NCI-H748 treated with DMSO at 0.1 percent for 48 hours (cell line): ENCODE measurements at regions not wholly inside any gene's neighbourhood (a gene's known extent, or its start where the extent isn't known, plus 50 kb on each side); places are given as distances from the start of the nearest gene placed in this dataset.
A peak's percentile ranks its signal among the peaks of the same experiment; 100 is the strongest.

ENCODE experiments used
- DNase-seq: peaks from one replicate; lab custom pipeline; 2025; lab: John Stamatoyannopoulos, UW

DNA sequence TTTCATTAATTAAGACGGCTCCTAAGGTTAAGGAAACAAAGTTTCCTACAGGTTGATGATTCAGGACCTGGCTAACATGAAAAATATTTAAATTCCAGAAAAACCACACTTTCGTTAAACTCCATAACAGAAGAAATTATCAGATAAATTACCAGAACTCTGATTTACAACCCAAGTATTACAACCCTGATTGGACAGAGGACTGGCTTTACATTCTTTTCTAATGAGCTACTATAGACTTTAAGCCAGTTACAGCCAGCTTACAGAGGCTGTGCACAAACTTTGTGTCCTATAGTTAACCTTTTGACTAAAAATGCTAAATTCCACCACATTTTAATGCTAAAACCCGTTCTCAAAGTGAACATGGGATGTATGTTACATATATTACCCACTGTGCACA lies 458.6 kb downstream of the KCNJ3 start:
- no peak for DNase-seq

DNA sequence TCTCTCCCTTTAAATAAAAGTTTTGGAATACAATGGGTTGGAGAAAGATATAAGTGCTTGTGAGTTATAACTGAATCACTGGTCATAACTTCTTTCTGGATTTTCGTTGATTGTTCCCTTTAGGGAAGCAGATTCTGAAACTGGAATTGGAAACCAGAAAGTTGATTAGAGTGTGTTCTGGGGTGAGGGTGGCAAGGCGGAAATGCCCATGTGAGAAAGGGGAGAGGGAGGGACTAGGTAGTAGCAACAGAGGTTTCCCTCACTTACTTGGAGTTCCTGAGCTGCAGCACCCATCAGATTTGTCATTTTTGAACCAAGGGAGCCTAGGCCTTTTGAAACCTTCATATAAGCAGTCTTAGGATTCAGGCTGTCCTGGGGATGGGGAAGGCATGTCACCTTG lies 453.4 kb downstream of the KCNJ3 start:
- no peak for DNase-seq

DNA sequence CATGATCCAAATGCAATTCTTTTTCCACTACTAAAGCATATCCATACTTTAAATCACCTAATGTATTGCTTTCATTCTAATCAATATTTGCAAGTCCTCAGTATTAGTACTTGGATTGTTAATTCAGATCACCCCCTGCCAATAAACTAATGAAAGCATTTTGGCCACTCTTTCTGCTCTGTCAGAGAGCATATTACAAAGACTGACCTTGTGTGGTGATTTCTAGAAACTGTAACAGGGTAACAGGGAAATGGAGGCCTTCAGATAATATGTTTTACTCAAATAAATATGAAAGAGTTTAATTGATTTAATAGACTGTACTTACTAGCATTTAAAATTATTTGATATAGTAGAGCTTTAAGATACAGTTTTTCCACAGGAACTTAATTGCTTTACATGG lies 453.0 kb downstream of the KCNJ3 start:
- no peak for DNase-seq

DNA sequence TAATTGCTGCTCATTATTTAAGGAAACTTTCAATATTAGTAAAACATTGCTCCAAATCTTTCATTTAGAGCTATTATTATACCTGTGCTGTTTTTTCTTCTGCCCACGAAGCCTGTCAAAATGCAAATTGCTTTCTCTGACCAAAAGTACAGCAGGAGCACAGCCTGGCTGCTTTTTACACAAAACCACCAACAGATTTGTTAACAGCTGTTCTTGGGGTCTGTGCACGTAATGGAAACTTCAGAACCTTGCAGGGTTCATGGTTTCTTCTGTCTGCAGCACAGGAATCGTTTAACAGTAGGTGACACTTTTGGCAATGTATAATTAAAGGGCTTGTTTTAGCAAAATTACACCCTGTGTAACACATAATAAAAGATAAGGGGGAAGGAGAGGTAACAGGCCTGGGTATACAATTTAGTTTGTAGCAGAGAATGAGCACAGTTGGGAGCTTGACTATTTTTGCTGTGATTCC lies 447.3 kb downstream of the KCNJ3 start:
- DNase-seq = peak; percentile 95

DNA sequence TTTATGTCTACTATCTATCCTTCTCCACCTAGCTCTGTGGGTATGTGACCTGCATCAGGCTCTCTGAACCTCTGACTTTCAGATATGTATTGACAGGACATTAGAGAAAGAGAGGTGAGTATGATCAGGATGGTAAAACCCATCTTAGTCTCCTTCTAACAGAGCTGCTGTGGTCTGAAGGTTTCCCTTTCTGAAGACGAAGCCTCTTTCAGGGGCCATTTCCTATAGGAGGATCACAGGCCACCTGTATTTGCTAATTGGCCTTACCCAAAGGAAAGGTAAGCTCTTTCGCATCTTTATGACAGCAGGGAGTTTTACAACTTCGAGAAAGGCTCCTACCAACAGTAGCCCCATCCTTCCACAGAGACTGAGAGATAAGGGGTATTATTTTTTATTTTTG lies 442.9 kb downstream of the KCNJ3 start:
- DNase-seq = no peak

DNA sequence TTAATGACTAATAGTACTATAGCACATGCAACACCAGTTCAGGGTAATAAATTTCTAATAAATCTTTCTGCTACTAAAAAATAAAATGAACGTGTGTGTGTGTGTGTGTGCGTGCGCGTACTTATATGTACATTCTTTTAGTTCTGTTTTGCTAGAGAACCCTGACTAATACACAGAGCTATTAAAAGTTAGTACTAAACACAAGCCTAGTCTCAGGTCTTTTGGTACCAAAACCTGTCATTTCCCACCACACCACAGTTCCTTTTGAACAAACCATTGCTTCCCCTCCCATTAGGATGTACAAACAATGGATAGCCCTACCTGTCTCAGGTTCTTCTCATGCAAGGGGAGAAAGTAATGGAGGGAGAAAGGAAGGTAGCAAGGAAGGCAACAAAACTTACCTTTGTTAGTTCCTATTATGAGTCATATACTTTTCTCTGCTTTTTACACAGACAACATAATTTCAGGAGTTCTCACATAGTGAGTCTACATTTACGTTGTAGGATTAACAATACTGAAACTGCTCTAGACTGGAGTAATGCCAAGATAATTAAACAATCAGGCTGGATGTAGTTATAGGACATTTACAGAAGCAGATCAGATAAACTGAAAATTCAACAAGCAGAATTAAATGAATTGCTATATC lies 427.2 kb downstream of the KCNJ3 start:
- no peak for DNase-seq

DNA sequence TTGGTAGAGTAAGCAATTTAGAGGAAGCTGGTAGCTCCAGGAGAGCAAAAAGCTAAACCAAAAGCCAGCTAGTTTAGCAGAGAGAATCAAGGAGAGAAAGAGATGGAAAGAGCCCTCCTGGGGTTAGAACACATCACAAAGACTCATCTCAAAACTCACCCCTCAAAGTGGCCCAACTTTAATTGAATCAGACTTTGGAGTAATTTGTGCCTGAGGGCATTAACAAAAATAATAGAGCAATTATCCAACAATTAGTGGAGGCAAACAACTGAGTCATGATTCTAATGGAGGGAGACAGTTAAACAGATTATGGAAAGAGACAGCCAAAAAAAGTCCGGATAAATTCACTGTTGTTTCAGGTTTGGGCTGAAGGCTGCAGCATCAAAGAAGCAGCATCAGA lies 417.4 kb downstream of the KCNJ3 start:
- DNase-seq = no peak

DNA sequence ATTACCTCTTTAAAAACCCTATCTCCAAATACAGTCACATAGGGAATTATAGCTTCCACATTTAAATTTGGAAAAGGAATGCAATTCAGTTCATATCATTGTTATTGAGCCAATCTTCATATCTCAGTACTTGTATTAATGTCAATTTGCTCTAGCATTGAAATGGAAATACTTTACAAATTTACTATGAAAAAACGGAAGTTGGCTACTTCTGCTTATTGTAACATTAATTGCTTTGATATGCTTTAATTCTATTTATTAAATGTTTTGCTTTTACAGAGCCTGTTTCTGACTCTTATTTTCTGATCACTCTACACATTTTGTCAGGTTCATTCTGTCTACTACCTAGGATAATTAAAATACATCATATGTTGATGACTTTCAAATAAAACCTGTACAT lies 412.6 kb downstream of the KCNJ3 start:
- DNase-seq = no peak

DNA sequence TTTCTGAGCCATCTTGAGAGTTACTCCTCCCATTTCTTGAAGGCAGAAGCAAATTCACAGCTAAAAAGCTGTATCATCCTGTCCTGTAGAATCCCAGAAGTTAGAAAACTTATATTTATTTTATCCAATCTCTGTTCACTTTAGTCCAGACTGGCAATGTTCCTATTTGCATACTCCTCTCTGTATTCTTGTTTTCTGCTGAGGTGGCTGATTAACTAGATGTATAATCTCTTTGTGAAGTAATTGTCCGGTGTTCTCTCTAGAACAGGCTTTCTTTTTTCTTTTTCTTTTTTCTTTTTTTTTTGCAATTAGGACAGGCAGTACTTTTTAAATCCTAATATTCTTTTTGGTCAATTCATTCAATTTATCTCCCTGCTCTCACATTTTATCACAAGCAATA lies 411.0 kb downstream of the KCNJ3 start:
- DNase-seq = no peak

DNA sequence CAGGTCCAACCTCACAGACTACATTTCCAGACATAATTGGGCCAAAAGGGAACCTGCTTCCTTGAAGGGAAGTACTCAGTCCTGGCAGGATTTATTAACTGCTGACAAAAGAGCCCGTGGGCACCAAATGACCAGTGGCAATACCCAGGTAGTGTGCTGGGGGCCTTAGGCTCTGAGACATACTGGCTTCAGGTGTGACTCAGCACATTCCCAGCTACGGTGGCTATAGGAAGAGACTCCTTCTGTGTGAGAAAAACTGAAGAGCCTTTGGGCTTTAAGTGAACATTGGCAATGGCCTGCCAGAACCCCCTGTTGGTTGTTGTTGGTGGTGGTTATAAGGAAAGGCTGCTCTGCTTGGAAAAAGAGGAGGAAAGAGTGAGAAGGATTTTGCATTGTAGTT lies 401.8 kb downstream of the KCNJ3 start:
- DNase-seq = no peak

DNA sequence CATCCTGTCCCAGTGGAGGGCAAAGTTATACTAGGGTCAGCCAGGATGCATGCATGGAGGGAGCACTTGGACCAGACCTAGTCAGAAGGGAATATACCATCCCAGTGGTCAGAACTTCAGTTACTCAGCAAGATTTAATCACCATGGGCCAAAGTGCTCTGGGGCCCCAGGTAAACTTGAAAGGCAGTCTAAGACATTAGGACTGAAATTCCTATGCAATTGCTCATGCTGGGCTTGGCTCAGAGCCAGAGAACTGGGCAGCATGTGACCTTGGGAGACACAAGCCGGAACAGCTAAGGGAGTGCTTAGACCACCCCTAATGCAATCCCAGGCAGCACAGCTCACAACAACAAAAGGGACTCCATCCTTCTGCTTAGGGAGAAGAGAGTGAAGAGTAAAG lies 401.3 kb downstream of the KCNJ3 start:
- no peak for DNase-seq

DNA sequence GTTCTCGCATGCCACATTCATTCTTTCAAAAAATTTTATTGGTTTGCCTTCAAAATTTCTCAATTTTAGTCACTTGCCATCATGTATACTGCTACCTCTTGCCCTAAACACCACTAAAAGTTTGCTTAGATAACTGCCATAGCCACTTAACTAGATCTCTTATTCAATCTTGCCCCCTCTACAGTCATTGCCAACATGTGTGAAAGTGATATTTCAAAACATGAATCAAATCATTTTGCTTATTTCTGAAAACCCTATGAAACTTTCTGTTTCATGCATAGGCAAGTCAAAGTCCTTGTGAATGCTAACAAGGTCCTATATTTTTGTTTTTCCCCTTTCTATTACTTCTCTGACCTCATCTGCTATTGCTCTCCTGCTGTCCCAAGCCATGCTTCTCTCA lies 397.1 kb downstream of the KCNJ3 start:
- DNase-seq = no peak

DNA sequence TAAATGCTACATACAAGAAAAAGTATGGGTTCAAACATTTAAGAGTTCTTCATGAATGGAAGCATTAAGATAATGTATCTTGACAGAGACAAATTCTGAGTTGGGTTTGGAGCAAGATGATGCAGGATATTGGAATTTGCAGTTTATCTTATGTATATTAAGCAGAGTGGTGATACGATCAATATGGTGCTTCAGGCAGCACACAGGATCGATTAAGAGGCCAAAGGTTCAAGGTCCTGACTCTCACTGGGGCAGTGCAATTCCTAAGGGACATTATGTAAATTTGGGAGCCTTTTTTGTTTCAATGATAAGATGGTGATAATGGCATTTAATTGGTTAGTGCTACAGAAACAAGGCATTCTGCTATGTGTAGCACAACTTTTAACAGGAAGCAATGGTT lies 381.9 kb downstream of the KCNJ3 start:
- no peak for DNase-seq

DNA sequence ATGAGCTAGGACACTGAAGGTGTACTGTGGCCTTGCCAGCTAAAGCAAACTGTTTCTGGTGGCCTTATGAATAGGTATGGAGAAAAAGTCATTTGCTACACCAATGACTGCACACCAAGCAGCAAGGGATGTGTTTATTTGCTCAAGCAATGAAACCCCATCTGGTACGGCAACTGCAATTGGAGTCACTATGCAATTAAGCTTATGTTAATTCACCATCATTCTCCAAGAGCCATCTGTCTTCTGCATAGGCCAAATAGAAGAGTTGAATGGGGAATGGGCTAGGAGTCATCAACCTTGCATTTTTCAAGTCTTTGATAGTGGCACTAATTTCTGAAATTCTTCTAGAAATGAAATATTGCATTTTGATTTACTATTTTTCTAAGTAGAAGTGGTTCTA lies 372.0 kb downstream of the KCNJ3 start:
- DNase-seq = peak; percentile 70

DNA sequence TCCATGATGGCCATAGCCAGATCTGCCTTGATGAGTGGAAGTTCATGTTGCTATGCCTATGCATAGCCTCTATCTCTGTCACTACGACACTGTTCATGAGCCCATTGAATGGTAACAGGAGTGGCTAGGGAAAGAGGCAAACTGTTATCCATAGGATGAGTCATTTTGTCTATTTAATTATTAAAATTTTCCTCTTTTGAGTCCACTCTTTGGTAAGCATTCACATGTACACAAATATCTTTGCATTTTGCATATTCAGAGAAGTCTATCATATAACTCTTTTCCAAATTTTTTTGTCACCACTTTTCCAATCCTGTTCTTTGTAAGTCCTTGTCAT lies 364.4 kb downstream of the KCNJ3 start:
- no peak for DNase-seq

DNA sequence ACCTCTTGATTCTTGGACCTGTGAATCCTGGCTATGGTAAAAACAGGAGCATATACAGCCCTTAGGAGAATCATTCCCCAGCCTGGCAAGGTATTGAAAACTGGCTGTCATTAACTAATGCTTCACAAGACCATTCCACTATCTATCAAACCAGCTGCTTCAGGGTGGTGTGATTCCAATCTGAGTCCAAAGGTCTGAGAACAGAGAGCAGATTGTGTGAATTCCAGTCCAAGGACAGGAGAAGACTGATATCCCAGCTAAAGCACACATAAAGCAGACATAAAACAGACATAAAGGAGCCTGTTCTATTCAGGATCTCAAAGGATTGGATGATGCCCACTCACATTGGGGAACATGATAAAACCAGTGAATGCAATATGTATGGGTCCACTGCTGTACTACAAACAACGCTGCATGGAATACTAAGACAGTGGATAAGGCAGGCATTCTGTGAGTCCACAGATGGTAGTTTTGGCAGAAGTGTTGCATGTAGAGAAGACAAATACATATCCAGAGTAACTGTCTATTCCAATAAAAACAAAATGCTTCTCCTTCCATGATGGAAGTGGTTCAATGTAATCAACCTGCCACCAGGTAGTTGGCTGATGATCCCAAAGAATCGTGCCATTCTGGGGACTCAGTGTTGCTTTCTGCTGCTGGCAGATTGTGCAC lies 363.9 kb downstream of the KCNJ3 start:
- no peak for DNase-seq

DNA sequence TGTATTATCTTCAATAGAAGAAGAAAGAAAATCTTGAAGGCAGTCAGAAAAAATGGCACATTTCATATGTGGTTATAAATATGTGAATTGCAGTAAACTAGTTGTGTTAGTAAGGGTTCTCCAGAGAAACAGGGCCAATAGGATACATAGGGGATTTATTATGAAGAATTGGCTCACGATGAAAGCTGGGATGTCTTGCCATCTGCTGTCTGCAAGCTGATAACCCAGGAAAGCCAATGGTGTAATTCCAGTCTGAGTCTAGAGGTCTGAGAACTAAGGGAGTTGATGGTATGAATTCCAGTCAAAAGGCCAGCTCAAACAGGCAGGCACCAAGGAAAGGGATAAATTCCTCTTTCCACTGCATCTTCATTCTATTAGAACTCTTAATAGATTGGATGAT lies 362.4 kb downstream of the KCNJ3 start:
- DNase-seq = no peak

DNA sequence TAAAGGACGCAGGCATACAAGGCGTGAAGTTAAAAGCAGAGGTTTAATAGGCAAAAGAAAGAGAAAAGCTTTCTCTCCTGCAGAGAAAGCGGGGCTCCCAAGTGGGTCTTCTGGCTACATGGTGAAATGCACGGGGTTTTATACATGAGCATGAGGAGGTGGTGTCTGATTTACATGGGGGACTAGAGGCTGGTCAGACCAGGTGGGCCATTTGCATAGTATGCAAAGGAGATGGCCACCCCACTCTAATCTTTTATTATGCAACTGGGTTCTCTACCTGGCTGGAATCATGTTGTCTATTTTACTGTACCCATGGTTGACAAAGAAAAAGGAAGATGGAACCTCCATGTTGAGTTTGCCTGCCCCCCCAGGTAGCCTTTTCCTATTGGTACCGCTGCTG lies 356.2 kb downstream of the KCNJ3 start:
- no peak for DNase-seq

DNA sequence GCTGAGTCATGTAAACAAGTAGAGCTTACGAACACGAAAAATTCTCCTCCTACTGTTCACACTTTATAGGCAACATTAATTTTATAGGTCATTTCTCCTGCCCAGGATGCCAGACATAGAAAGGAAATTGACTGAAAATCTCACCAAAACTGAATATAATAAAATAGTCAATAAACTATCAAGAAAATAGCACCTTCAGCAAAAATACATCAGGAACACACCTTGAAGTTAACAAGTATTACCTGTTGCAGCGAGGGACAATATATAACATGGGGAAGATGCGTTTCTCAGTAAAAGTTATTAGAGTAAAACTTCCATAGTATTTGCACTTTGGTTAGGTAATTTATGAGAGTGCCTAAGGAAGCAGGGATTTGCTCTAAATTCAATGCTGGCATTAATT lies 344.6 kb downstream of the KCNJ3 start:
- no peak for DNase-seq

DNA sequence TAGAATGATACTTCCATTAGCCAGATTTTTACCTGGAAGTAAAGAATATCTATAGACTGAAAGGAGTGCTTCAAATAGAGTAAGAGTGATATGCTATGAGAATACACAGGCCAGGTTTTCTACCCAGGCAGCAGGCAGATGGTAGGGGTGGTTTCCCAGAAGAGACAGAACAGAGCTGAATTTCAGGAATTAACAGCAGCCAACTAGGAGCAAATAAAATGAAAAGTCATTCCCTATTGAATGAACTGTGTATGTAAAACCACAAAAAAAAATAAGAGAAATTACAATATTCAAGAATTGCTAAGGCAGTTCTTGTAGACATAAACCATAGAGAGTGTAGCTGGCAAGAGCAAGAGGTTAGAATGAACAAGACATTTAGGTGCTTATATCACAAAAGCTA lies 336.8 kb downstream of the KCNJ3 start:
- DNase-seq = no peak

DNA sequence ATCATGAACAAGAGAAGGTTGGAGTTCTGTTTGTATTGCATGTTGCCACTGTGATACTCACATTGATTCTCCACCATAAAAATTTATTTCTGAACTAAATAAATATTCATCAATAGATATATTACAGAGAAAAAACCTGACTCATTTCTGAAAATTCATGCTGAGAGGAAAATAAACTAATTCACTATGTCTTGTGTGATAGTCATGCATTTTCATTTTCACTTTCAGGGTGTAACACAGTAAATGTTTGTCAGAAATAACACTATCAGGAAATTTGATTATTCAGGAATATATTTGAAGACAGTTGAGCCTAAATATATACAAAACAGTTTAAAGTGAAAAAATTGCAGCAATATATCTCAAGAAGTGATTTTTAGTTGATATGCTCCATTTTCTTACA lies 335.2 kb downstream of the KCNJ3 start:
- DNase-seq = no peak

DNA sequence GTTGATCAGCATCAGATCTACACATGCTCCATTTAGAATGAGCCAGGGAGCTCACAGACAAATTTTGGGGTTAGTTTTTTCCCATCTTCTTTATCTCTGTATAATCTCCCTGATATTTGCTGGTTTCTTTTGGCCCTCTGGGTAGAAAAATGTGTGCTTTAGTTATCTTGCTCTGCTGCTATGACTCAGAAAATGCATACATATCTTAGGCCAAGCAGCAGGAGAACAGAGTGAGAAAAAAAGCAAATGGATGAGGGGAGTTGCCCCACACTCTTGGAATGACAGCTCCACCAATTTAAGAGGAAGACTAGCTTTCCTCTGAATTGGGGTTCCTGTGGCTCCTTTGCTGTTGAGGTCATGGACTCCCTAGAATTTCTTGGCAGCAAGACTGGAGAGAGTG lies 331.8 kb downstream of the KCNJ3 start:
- no peak for DNase-seq

DNA sequence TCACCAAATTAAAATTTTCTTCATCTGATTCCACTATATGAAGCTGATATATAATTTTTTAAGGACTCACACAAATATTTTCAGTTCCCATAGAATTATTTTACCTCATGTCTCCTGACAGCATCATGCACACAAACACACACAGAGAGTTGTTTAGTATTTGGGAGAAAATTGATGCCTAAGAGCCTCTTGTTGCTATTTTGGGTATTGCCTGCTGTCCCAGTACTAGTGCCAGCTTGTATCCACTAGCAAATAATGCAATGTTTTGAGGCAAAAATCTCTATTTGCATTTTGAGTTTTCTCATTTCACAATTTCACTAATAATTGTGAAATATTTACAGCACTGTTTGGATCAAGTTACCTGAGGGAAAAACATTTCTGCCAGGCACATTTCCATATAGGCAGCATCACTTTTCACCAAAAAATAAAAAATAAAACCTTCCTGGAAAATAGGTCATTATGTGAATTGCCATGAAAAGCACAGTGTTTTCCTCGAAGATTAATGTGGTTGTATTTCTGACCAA lies 328.2 kb downstream of the KCNJ3 start:
- no peak for DNase-seq

DNA sequence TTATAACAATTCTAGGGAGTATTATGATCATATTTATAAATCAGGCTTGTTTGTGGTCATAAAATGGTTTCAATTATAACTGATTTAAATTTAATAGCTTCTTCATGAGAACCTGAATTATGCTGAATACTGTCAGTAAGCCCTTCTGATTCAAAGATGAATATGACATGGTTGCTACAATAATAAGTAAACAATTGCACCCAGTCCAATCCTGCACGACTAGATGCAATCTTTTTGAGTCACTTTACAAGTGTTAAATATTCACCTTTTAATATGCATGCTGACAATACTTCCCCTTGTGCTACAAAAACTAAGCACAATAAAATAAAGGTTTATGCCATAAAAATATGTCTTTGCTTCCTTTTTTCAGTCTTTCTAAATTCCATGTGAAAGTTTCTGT lies 325.2 kb downstream of the KCNJ3 start:
- DNase-seq = no peak
